H1 (cell line): ENCODE measurements at regions not wholly inside any gene's neighbourhood (a gene's known extent, or its start where the extent isn't known, plus 50 kb on each side); places are given as distances from the start of the nearest gene placed in this dataset.

Source experiments
- CHD2 ChIP-seq: IDR thresholded peaks from 2 replicates; pipeline ENCODE4 v1.6.1; 2012; ENCODE audit warnings: low read length, improper control_type of control experiment
- EP300 ChIP-seq, 2 experiments: IDR thresholded peaks; 1 replicate in 1 of 2; 2 replicates in 1 of 2; pipeline ENCODE4 v1.6.1; 2011 to 2012; ENCODE audit warnings: low read depth in 2 of 2, low read length in 2 of 2, mild to moderate bottlenecking in 2 of 2, borderline replicate concordance in 1 of 2, inconsistent platforms in 1 of 2, moderate library complexity in 1 of 2
- FOSL1 ChIP-seq: IDR thresholded peaks from 2 replicates; pipeline ENCODE4 v1.6.1; 2011; ENCODE audit warnings: mild to moderate bottlenecking, low read depth, low read length, moderate library complexity; ENCODE audit not compliant: insufficient read depth
- JUN ChIP-seq: IDR thresholded peaks from 2 replicates; pipeline ENCODE4 v1.6.1; 2011; ENCODE audit warnings: low read depth, mild to moderate bottlenecking, improper control_type of control experiment, low read length
- MAFK ChIP-seq: IDR thresholded peaks from 2 replicates; pipeline ENCODE4 v1.6.1; 2012; ENCODE audit warnings: low read depth, mild to moderate bottlenecking, improper control_type of control experiment, low read length
- POLR2A ChIP-seq, 2 experiments: IDR thresholded peaks; 1 replicate in 1 of 2; 2 replicates in 1 of 2; pipeline ENCODE4 v1.6.1; 2011; ENCODE audit warnings: low read depth in 2 of 2, low read length in 2 of 2, mild to moderate bottlenecking in 2 of 2; ENCODE audit errors: control extremely low read depth in 1 of 2
- TBP ChIP-seq: IDR thresholded peaks from 2 replicates; pipeline ENCODE4 v1.6.1; 2011; ENCODE audit warnings: low read depth, low read length, improper control_type of control experiment
- YY1 ChIP-seq: IDR thresholded peaks from 2 replicates; pipeline ENCODE4 v1.6.1; 2011; ENCODE audit warnings: low read depth, mild to moderate bottlenecking, low read length
- ZNF274 ChIP-seq: IDR thresholded peaks from 2 replicates; pipeline ENCODE4 v1.7.0; 2012; ENCODE audit warnings: low read length, borderline replicate concordance; ENCODE audit errors: extremely low read depth
- TF ChIP-seq, protein P1 (sequence below): IDR thresholded peaks from 2 replicates; pipeline ENCODE4 v1.6.1; 2012; ENCODE audit warnings: inconsistent platforms
- TF ChIP-seq, protein P2 (sequence below): IDR thresholded peaks from 2 replicates; pipeline ENCODE4 v1.6.1; 2012; ENCODE audit warnings: inconsistent platforms
- TF ChIP-seq, protein P3 (sequence below), 3 experiments: IDR thresholded peaks; 1 replicate in 2 of 3; 2 replicates in 1 of 3; pipeline versions ENCODE4 v1.5.1 to v1.6.1; 2011; ENCODE audit warnings: low read length in 3 of 3, mild to moderate bottlenecking in 3 of 3, inconsistent platforms in 2 of 3, low read depth in 1 of 3, moderate library complexity in 1 of 3; ENCODE audit not compliant: insufficient read depth in 1 of 3; ENCODE audit errors: control extremely low read depth in 1 of 3

DNA sequence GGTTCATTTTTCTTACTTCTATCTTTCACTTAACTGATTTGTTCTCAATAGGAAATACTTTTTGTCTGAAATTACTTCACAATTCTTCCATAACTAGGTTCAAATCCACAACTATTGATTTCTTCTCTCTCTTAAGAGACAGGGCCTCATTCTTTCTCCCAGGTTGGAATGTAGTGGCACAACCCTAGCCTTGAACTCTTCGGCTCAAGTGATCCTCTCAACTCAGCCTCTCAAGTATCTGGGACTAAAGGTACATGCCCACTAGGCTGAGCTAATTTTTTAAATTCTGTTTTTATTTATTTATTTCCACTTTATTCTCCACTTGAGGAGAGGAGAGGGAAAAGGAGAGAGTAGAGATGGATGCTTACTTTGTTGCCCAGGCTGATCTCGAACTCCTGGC, 370.4 kb upstream of the PLXNA2 start:
- TF ChIP-seq POLR2A (IDR thresholded peaks at IDR 0.05; ENCODE audit: control extremely low read depth in 1 of 2, low read depth in 2 of 2, low read length in 2 of 2) (no peak), TBP (no peak), YY1 (no peak), ZNF274 (no peak), EP300 (IDR thresholded peaks at IDR 0.05; ENCODE audit: borderline replicate concordance in 1 of 2, low read depth in 2 of 2, low read length in 2 of 2) (no peak), JUN (no peak), FOSL1 (no peak), CHD2 (no peak), MAFK (no peak)
- TF ChIP-seq, protein P1, sequence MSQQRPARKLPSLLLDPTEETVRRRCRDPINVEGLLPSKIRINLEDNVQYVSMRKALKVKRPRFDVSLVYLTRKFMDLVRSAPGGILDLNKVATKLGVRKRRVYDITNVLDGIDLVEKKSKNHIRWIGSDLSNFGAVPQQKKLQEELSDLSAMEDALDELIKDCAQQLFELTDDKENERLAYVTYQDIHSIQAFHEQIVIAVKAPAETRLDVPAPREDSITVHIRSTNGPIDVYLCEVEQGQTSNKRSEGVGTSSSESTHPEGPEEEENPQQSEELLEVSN = no peak
- TF ChIP-seq, protein P2, sequence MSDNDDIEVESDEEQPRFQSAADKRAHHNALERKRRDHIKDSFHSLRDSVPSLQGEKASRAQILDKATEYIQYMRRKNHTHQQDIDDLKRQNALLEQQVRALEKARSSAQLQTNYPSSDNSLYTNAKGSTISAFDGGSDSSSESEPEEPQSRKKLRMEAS = no peak
- TF ChIP-seq, protein P3, sequence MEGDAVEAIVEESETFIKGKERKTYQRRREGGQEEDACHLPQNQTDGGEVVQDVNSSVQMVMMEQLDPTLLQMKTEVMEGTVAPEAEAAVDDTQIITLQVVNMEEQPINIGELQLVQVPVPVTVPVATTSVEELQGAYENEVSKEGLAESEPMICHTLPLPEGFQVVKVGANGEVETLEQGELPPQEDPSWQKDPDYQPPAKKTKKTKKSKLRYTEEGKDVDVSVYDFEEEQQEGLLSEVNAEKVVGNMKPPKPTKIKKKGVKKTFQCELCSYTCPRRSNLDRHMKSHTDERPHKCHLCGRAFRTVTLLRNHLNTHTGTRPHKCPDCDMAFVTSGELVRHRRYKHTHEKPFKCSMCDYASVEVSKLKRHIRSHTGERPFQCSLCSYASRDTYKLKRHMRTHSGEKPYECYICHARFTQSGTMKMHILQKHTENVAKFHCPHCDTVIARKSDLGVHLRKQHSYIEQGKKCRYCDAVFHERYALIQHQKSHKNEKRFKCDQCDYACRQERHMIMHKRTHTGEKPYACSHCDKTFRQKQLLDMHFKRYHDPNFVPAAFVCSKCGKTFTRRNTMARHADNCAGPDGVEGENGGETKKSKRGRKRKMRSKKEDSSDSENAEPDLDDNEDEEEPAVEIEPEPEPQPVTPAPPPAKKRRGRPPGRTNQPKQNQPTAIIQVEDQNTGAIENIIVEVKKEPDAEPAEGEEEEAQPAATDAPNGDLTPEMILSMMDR (IDR thresholded peaks at IDR 0.05; ENCODE audit: control extremely low read depth in 1 of 3, insufficient read depth in 1 of 3, low read depth in 1 of 3, low read length in 3 of 3) = no peak
